GM20000 (cell line): ENCODE measurements at regions not wholly inside any gene's neighbourhood (a gene's known extent, or its start where the extent isn't known, plus 50 kb on each side); places are given as distances from the start of the nearest gene placed in this dataset.

Experiments used
- DNase-seq: peaks from one replicate; pipeline ENCODE4 v3.0.0; 2012; ENCODE audit warnings: low spot score
- TF ChIP-seq, protein P1 (sequence below): IDR thresholded peaks from 2 replicates; pipeline ENCODE4 v1.5.1; 2012; ENCODE audit warnings: mild to moderate bottlenecking, control low read depth; ENCODE audit errors: extremely low read depth, missing control alignments

DNA sequence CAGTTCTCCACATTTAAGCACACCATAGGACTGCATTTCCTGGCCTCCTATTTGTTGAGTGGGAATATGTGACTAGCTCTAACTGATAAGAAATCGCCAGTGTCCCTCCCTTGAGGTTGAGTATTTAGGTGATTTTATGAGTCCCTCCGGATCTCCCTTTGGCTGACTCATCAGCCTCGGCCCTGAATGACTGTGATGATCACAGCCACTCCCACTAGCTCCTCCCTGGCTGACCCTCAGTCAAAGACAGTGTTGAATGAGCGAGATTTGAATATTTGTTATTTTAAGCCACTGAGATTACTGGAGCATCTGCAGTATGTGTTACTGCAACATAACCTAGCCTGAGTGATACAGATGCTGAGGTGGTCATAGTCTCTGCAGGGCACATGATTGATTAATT is 515.3 kb downstream of the EPHB1 start:
- no peak for DNase-seq
- TF ChIP-seq, protein P1, sequence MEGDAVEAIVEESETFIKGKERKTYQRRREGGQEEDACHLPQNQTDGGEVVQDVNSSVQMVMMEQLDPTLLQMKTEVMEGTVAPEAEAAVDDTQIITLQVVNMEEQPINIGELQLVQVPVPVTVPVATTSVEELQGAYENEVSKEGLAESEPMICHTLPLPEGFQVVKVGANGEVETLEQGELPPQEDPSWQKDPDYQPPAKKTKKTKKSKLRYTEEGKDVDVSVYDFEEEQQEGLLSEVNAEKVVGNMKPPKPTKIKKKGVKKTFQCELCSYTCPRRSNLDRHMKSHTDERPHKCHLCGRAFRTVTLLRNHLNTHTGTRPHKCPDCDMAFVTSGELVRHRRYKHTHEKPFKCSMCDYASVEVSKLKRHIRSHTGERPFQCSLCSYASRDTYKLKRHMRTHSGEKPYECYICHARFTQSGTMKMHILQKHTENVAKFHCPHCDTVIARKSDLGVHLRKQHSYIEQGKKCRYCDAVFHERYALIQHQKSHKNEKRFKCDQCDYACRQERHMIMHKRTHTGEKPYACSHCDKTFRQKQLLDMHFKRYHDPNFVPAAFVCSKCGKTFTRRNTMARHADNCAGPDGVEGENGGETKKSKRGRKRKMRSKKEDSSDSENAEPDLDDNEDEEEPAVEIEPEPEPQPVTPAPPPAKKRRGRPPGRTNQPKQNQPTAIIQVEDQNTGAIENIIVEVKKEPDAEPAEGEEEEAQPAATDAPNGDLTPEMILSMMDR, result no peak

DNA sequence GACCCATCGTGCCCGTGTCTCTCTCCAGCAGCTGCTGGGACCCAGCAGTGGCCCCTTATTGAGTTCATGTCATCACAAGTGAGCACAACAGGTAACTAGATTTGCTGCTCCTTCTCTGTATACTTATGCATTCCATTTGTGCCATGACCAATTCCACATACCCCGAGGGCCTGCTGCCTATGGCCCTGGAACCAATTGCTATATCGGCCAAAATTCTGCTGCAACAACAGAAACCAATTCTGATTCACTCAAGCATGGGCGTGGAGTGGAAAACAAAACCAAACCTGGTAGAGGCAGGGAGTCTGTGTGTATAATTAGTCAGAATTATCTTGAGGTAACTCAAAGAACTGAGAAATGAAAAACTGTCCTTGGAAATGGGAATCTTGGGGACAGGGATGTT is 516.6 kb downstream of the EPHB1 start:
- no peak for DNase-seq

DNA sequence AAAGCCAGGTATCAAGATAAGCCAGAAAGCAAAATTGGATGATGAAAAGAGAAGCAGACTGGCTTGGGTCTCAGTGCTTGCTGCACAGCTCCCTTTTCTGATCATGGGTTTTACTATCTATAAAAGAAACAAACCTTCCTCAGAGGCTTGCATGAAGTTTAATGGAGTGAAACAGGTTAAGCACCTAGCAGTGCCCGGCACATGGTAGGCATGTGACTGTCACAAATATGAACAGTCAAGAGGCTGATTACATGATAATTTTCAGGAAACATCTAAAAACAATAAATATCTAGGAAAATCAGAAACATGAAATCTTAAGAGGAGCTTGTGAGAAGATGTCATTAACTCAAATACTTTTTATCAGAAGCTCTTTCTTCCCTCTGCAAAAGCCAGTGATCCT is 519.2 kb downstream of the EPHB1 start:
- TF ChIP-seq, protein P1, result no peak

More for the DNA sequence above, 516.6 kb downstream of the EPHB1 start:
- TF ChIP-seq, protein P1, result no peak

DNA sequence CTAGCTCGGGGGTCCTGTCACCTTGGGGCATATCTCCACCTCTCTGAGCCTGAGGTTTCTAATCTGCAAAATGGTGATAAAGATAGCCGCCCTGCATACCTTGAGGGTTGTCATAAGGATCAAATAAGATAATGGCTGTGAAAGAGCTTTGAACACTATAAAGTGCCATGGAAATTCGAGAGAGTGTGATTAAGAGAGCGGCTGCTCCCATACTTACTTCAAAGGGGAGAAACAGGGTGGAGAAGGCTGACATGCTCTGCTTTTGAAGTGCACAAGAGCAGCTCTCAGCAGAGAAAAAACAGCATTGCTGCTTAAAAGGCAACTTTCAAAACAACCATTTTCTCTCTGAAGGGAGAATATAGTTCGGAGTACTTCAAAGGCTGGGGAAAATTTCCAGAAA is 529.2 kb downstream of the EPHB1 start:
- no peak for DNase-seq
- TF ChIP-seq, protein P1, result no peak

More for the DNA sequence above, 519.2 kb downstream of the EPHB1 start:
- no peak for DNase-seq

DNA sequence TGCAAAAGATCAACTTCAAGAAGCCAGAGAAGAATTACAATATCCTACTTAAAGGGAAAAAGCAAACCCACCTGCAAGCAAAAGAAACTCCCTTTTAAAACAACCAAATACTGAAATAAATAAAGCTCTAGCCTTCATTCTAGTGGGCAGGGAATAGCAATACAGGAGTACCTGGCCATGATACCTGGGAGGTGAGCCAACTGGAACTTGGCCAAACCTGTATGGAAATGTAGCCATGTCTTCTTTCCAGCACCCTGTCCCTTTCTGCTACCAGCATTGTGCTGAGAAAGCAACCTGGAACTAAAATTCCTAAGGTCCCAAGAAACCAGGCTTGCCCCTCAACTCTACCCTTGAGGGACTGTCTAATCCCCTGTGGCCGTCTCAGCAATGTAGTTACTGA is 530.0 kb downstream of the EPHB1 start:
- no peak for DNase-seq
- TF ChIP-seq, protein P1, result no peak

DNA sequence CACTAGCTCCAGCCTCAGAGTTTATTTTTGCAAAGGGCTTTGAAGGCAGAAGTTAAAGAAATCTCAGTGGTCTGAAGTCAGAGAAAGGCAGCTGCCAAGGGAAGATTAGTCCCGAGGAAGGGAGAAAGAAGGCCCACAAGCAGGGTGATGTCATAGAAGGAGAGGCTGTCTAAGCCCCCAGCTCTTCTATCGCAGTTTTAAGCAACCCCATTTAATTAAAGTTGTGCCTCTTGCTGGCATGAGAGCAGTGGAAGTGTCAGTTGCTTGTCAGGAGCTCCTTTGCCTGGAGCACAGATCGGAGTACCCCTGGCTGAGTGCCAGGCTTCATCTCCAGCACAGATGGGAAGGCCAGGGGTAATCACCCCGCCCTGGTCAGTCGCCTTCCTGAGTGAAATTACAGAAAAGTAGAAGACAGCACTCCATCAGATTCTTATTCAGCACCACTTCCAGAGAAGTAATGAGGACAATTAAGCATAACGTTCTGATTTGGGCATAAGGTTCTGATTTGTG is 530.7 kb downstream of the EPHB1 start:
- TF ChIP-seq, protein P1, result no peak
- no peak for DNase-seq

DNA sequence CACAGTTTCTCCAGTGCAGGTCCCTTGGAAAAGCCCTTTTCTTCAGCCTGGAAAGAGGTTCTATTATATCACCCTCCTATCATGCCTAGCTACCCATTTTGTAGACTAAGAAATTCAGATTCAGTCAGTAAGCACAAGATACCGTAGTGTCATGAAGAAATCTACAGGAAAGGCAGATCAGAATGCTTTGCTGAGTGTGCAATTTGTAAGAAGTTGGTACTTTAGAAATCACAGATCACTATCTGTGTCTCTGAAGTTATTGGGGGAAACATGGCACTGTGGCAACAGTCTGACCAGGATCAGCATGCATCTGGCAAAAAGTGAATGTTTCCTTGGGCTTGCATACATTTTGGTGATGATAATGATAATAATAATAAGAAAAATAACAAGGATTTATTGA is 531.8 kb downstream of the EPHB1 start:
- TF ChIP-seq, protein P1, result no peak
- no peak for DNase-seq
